RKO (cell line): ENCODE measurements at regions not wholly inside any gene's neighbourhood (a gene's known extent, or its start where the extent isn't known, plus 50 kb on each side); places are given as distances from the start of the nearest gene placed in this dataset.

Source experiments
- DNase-seq: peaks from one replicate; pipeline ENCODE4 v3.0.0-alpha.2; 2016; ENCODE audit warnings: low spot score

DNA sequence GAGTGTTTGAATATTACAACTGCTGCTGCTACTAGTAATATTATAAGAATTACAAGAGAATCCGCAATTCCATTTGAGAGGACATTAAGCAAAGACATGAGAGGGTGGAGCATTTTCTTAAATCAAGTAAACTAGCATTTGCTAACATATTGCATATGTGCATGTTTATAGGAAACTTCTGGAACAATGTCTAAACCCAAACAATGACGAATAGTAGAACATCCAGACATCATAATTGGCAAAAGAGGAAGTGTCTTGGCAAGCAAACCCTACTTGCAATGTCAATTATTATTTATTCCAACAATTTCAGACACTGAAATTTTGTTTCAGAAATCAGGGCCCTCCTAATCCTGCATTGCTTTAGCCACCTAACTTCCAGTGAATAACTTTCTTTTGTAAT lies 1155.3 kb upstream of the GJE1 start:
- DNase-seq, result no peak

DNA sequence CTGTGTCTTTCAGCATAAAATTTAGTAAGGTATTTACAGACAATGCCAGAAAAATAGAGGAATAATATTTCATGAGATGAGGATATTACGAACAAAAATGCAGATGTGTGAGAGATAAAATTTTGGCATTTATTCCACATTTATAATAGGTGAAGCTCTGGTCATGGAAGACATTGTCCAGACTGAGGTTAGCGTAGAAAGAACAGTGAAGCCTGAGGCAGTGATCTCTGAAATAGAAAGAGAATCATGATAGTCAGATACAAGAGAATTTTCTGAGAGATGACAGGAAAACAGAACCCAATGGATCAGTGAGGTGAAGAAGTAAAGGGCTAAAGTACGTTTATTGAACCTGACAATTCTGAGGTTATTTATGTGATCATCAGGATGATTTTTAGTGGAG lies 1155.9 kb upstream of the GJE1 start:
- DNase-seq, result no peak

DNA sequence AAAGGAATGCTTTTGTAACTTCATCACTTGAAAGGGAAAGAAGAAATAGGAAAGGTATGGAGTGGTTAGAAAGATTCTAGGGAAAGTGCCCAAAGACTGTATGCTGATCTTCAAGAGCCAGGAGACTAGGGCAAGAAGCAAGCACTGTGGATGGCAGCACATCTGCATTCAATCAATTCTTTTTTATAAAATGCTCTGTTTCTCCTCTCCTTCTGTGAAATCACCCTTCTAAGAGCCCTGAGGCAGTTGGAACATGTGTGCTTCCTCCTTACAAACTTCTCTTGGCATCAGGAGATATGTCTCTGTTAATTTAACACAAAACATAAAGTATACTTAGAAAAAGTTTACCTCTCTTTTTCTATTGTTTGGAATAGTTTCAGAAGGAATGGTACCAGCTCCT lies 1162.2 kb upstream of the GJE1 start:
- no peak for DNase-seq

DNA sequence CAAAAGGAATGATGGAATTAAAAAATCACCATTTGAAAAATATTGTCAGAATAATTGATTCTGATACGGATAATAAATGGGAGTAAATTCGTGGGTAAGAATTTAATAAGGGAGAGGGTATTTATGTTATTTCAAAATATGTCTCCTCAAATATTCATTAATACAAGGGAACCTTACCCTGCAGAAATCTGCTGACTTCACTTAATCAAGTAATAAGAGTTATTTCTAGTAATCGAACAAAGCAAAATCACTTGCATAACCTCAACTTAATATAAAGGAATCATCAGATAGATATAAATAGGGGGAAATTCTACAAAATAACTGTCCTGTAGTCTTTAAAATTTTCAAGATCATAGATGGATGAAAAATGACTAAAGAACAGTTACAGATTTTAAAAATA lies 1164.7 kb upstream of the GJE1 start:
- DNase-seq, result no peak

DNA sequence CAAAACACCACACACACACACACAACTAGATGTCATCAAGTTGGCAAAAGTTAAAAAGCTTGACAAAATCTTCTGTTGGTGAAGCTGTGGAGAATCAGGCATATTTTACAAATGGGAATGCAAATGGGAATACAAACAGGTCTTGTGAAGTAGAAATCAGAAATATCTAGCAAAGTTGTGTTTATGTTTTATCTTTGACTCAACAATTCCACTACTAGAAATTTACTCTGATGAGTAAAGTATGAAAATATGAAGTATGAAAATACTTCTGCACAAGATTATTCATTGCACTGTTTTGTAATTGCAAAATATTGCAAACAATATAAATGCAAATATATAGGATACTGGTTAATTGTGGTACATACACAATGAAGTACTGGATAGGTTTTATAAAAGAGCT lies 1166.0 kb upstream of the GJE1 start:
- DNase-seq, result no peak

DNA sequence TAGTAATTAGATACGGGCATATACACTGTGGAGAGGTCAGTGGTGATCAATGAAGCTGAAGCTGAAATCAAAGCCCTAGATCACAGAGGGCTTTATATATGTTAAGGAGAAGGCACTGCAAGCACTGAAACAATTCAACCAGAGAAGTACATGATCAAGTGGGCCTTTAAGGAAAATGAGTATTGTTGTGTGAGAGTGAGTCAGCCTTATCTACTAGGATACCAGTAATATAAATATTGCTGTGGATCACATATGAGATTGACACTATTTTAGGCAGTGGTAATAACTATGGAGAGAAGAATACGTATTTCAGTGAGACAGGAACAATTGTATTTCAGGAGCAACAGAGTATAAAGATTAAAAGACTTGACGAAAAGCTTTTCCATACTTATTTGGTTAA lies 1172.2 kb upstream of the GJE1 start:
- peak; percentile 3 for DNase-seq

DNA sequence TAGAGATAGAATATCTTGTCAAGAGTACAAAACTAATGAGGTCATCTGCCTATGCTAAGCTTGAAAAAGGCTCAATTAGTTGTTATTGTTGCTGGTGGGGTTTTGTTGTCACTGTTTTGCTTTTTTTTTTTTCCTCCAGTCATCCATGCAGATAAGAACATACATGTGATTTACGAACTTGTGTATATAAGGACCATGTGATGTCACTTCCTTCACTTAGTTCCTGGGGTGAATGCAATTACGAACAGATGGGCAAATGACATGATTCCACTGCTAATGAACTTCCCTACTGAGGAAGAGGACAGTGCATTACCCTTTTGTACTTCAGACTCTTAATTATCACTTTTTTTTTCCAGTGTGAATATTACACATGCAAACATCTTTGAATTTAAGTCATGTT lies 1175.3 kb upstream of the GJE1 start:
- no peak for DNase-seq

DNA sequence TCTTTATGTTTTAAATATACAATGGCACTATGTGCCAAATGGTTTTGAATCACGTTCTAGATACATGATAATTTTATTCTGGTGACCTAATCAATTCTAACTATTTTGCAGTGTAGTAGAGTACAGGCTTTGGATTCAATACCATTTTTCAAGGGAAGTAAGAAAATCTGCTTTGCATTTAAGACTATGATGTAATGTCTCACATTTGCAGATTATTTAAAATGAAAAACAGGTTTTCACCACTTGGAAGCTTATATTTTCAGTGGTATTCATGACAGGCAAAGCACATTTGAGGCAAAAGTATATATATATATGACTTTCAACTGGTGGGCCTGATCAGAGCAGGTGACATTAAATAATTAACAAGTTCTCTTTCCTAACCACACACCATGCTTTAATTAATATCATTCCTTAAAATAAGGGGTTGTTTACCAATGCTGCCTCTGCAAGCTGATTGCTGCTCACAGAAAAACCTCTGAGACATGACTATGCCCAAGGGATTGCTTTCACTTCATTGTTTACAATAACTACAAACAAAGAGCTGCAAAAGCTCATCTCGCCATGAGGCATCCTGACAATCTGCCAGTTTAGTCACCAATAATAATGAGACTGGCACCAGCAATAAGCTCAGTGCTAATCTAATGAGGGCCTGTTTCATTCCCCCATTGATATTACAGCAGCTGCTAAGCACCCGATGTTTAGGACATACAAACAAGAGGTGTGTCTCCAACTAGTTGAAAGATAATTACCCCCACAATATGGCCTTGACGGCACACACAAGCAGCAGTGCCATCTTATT lies 1176.0 kb upstream of the GJE1 start:
- DNase-seq, result no peak

DNA sequence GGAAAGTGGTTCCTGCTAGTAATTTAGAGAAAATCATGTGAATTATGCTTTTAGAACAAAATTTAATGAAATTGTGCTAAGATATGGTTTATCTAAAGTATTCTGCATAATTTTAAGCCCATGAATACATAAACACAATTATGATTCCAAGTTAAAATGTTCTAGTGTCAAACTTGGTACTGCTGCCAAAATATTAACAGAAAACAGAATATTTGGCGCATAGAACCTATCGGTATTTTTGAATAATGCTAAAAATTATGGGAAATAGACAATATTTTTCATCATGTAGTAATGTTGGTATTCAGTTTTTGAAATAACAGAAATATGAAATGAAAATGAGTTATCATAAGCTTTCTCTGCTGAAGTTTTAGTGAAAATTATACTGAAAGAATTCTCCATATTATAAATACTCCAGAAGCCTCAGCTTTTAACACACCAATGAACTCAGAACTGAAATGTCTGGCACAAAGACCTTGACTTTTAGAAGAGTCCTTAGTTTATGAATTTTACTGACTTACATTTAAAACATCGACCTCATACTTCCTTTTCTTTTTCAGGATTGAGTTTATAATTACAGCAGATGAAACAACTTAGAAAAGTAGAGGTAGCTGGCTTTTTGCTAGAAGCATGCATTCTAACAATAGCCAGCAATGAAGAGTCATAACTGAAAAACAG lies 1192.3 kb upstream of the GJE1 start:
- no peak for DNase-seq

DNA sequence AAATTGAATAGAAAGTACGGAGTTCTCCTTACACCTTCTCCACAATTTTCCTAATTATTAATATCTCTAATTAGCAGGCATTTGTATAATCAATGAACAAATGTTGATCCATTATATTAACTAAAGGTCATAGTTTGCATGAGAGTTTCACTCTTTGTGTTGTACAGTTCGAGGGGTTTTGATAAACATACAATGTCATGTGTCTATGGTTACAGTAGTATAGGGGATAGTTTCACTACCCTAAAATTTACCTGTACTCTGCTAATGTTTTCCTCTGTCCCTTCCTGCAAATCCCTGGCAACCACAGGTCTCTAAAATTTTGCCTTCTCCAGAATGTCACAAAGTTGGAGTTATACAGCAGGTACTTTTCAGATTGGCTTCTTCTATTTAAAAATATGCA lies 1199.8 kb upstream of the GJE1 start:
- no peak for DNase-seq

DNA sequence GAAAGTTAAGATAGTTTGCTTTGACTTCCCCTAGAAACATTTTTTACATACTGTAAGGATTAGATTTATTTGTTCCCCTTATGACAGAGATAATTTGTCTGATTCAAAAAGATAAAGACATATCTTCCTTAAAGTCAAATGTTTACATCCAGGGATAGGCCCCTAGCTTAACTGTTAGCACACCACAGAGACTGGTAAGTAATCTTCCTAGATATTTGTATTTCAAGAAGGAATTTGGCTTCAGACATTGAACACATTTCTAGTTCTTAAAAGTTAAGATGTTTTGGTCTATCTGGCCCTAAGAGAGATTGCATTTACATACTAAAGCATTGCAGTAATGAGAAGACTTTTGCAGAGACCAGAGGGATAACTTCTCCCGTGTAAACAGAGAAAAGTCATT lies 1201.1 kb upstream of the GJE1 start:
- DNase-seq, result no peak

DNA sequence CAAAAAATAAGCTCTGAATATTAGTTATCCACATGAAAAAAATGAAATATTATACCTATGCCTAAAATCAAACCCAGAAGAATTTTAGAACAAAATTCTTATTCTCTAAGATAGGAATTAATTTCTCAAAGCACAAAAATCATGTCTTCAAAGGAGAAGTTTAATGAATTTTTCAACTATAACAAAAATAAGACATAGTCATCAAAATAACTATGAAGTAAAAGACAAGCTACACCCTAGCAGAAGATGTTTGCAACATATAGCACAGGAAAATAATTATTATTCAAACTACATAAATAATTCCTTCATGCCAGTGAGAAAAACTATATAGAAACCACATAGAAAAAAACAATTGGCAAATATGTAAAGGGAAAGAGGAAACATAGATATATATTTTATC lies 1203.6 kb upstream of the GJE1 start:
- no peak for DNase-seq

DNA sequence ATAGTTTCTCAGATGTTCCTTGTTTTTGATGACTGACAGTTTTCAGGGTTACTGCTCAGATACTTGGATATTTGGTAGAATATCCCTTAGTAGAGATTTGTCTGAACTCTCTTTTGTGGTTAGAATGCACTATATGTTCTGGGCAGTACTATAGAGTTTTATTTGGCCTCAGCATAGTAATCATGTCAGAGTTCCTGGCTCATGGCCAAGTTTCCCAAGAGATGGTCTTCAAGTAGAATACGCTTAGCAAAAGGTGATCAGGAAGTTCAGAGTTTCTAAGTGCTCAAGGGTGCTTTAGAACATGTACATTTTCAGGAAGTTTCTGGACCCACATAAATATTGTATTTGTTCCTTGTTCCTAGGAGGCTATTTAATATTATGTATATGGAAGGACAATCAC lies 1209.7 kb upstream of the GJE1 start:
- DNase-seq, result no peak

DNA sequence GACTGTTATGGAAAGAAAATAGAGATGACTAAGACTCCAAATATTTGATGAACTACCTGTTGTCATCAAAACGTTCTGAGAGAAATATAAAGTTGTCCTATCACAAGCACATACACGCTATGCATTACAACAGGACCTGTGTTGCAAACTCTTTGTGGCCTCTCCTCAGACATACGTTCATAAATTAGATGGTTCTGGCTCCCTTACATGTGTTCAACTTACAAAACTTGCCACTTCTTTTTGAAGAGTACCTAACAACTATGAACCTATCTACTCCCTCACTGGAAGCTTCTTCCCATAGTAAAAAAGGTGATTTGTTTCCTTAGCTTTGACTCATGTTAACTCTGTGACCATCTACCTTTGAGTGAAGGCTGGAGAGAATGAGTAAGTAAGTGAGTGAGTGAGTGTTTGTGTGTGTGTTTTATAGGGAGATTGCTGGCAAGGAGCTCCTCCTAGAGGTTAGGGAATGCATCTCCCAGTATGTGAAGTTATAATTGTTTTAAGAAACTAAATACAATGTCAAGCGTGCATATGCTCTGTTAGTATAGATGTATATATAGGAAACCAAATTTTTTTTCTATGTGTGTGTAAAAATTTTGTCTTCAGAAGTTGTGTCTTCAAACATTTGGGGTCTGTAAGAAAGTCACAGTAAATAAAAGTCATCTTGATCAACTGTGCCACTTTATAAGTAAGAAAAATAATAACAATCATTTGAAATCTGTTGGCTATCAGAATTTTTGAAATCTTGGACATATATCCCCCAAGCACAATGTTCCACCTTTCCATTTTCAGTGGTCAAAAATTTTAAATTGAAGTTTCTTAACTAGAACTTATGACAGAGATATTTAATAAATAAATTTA lies 1211.1 kb upstream of the GJE1 start:
- DNase-seq, result peak; percentile 87

DNA sequence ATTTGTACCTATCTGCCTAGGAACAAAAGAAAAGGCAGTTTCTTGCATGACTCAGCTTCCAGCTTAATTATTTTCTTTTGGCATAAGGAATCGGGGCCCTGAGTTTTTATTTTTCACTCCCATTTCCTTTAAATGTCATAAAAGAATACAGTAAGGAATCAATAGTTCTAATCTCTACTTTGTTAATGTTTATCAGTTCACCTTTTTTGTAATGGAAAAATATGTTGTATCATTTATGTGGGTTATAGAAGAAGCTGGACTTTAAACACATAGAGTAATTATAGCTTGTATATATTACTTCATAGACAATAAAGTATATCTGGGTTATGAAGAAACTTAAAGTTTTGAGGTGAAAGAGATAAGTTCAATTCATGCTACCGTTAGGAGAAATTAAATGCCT lies 1214.8 kb upstream of the GJE1 start:
- DNase-seq, result no peak

DNA sequence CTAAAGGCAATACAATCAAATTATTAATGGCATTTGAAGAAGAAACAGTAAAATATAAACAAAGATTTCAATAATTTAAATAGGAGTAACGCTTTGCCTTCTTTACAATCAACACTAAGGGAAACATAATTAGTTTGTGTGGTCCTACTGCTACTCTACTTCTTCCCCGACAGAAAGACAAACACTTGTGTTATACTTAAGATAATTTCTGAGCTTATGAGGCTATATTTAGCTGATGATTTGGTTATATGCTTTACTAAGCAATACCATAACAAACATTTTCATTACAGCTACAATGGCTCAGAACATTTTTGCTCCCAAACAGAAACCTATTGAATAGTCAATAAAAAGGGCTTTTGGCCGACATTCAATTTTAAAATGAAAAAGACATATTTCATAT lies 1217.2 kb upstream of the GJE1 start:
- DNase-seq, result no peak

DNA sequence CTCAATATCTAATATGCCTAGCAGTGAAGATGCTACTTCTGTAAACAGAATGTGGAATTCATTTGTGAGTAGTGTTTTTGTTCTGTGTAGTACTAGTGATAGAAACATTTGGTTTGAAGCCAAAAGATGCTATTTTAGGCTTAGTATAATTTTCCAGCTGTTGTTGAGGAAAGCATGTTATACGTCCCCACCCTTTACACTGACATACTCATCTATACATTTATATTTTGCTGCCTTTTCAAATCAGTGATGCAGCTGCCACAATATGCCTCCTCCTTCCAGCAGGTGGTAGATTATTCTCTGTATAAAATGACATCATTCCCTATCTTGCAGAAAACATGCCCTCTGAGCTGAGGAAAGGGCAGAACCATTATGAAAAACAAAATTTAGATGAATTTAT lies 1217.6 kb upstream of the GJE1 start:
- no peak for DNase-seq

DNA sequence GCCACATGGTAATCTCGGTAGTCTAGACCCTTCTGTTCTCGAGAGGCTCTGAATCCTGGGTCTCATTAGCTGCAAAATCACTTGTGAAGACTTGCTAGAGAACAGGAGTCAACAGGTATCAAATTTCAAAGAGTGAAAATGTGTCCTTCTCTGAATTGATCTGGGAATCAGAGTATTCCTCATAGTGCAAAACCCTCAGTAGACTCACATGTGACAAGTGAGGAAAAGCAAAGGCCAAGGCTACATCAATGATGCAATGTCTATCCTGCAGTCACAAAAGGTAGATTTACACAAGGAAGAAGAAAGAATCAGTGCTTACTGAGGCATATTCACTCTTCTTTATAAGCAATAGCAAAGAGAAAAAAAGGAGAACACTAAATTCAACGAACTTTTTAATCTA lies 1220.0 kb upstream of the GJE1 start:
- no peak for DNase-seq

DNA sequence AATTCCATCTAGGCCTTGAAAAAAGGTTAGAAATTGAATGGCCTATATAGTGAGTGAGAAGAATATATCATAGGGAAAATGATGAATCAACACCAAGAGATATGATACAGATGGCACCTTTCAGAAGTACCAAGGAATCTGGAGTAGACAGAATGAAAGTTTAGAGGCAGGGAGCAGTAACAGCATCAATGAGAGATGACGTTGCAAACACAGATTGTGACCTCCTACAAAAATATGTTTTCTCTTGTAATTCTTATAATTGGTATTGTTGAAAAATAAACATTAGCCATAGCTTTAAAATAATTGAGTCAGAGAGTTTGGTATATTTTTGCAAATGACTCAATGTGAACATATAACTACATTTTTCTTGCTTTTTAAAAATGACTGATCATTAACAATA lies 1223.1 kb upstream of the GJE1 start:
- DNase-seq, result no peak

DNA sequence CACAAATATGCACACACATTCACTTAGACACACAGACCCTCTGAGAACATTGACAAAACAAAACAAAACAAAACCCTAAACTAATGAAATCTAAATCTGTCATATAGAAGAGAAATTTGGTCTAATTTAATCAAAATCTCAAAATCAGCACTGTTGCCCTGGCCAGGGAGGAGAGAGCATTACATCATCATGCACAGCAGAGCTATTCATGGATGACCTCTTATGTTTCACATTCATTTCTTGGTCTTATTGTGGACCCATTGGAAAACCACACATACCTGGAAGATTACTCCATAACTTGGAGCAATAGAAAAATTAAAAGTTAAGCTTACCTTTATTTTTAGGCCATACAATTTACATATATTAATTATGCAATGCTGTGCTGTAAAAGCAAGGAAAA lies 1223.6 kb upstream of the GJE1 start:
- no peak for DNase-seq

DNA sequence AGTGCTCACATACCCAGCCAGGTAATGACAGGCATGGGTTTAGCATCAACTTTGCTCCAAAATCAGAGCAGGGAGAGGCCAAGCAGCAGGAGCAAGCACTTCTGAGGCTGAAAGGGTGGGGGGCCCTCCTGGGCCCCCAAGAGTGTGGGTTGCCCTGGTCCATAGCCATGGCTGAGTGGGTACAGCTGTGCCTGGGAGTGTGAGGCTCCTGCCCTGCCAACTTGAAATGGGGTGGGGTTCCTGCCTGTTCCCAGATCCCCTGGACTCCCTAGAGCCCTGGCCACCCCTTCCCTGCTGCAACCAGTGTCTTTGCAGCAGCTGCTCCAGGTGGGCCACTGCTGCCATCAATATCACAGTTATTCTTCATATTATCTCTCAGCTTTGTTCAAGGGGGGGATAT lies 1224.2 kb upstream of the GJE1 start:
- DNase-seq, result no peak

DNA sequence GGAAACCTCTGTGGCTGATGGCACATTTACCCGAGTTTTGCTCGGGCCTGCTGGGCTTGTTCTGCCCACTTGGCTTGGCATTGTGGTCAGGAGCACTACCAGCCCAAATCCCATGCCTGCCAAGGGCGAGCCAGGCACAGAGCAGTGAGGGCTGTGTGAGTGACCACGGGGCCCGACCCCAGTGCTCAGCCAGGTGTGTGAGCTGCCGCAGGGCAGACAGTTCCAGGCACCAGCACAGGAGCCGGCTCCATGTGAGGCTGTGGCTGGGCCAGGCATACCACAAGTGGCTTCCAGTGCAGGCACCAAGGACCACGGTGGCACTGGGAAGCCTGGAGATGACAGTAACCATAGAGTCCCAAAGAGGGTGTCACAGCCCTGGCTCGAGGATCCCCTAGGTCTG lies 1225.5 kb upstream of the GJE1 start:
- no peak for DNase-seq

DNA sequence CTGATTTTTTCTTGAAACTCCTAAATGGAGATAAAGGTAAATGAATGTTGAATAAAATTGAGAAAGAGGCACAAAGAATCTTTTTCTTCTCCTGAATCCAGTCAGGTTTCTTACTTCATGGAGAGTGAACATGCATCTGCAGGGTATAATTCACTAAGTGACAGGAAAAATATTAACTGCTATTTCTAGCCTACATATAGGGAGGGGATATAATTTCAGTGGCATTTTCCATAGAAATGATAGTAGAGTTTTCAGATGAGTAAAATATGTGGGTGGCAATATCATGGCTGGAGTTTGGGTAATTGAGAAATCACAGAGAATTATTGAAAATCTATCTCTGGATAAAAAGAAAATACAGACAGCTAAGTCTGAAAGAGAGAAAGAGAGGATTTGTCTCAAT lies 1227.0 kb upstream of the GJE1 start:
- DNase-seq, result no peak
